HEK293 (cell line): ENCODE measurements at regions not wholly inside any gene's neighbourhood (a gene's known extent, or its start where the extent isn't known, plus 50 kb on each side); places are given as distances from the start of the nearest gene placed in this dataset.

Experiments
- CTCF ChIA-PET: fragments of 350-600 bp; formaldehyde crosslinking; extraction: SDS; loops from one replicate; lab custom pipeline; 2021; ENCODE audit warnings: antibody characterized with exemption; lab: Yijun Ruan, JAX
- POLR2A ChIA-PET: fragments of 300-600 bp; formaldehyde crosslinking; extraction: SDS; loops from one replicate; lab custom pipeline; 2020; ENCODE audit warnings: antibody characterized with exemption, inconsistent platforms; lab: Yijun Ruan, JAX
- H3K27ac ChIP-seq: fragments of 200-500 bp; sonication (Bioruptor generic); 2 replicates; pipeline ENCODE4 v1.5.1; 2014; ENCODE audit warnings: low read depth, low read length, control low read depth, inconsistent platforms; ENCODE audit errors: extremely low read depth
- H3K36me3 ChIP-seq, 2 experiments: fragments of 200-500 bp in 1 of 2; sonication (Bioruptor generic) in 1 of 2; 1 replicate in 1 of 2; 2 replicates in 1 of 2; pipeline ENCODE4 v1.5.1; 2014 to 2017; ENCODE audit warnings: inconsistent platforms in 2 of 2, low read length in 2 of 2; ENCODE audit not compliant: control insufficient read depth in 2 of 2, insufficient read depth in 1 of 2
- H3K4me1 ChIP-seq: fragments of 200-500 bp; sonication (Bioruptor generic); 2 replicates; pipeline ENCODE4 v1.5.1; 2014; ENCODE audit warnings: mild to moderate bottlenecking, low read length, inconsistent platforms; ENCODE audit not compliant: control insufficient read depth, insufficient read depth
- H3K4me3 ChIP-seq: 2 replicates; pipeline ENCODE4 v1.5.1; 2011; ENCODE audit warnings: low read depth, mild to moderate bottlenecking, control low read depth, low read length, moderate library complexity
- H3K9me3 ChIP-seq: fragments of 200-500 bp; sonication (Bioruptor generic); 2 replicates; pipeline ENCODE4 v1.5.1; 2014; ENCODE audit warnings: low read depth, low read length, inconsistent platforms; ENCODE audit not compliant: control insufficient read depth, insufficient read depth
- KLF10 ChIP-seq: fragments of 450-650 bp; IDR thresholded peaks from 2 replicates; pipeline ENCODE4 v1.5.1; 2018; ENCODE audit warnings: missing biosample characterization, mild to moderate bottlenecking, missing genetic modification characterization
- MEIS1 ChIP-seq: sonication (generic); formaldehyde crosslinking; IDR thresholded peaks from 2 replicates; pipeline ENCODE4 v1.8.1; 2022; ENCODE audit warnings: missing genetic modification reagents, mild to moderate bottlenecking, borderline replicate concordance
- MYNN ChIP-seq: fragments of 450-650 bp; formaldehyde crosslinking; IDR thresholded peaks from 2 replicates; pipeline ENCODE4 v1.5.1; 2016; ENCODE audit warnings: missing biosample characterization, missing genetic modification characterization, borderline replicate concordance
- REPIN1 ChIP-seq: fragments of 450-650 bp; formaldehyde crosslinking; IDR thresholded peaks from 2 replicates; pipeline ENCODE4 v1.5.1; 2017; ENCODE audit warnings: missing biosample characterization, missing genetic modification characterization, low read depth
- SP3 ChIP-seq: fragments of 450-650 bp; formaldehyde crosslinking; IDR thresholded peaks from 2 replicates; pipeline ENCODE4 v1.5.1; 2016; ENCODE audit warnings: missing biosample characterization, missing genetic modification characterization
- TRIM28 ChIP-seq: IDR thresholded peaks from 2 replicates; pipeline ENCODE4 v1.6.1; 2011; ENCODE audit warnings: low read length, control low read depth, borderline replicate concordance
- ZBTB48 ChIP-seq: fragments of 450-650 bp; formaldehyde crosslinking; IDR thresholded peaks from 2 replicates; pipeline ENCODE4 v1.5.1; 2016; ENCODE audit warnings: missing biosample characterization, missing genetic modification characterization
- ZFP69B ChIP-seq: fragments of 450-650 bp; formaldehyde crosslinking; IDR thresholded peaks from 2 replicates; pipeline ENCODE4 v1.5.1; 2016; ENCODE audit warnings: missing biosample characterization, missing genetic modification characterization
- ZNF10 ChIP-seq: fragments of 450-650 bp; formaldehyde crosslinking; IDR thresholded peaks from 2 replicates; pipeline ENCODE4 v1.5.1; 2017; ENCODE audit warnings: missing biosample characterization, missing genetic modification characterization
- ZNF132 ChIP-seq: fragments of 450-650 bp; formaldehyde crosslinking; IDR thresholded peaks from 2 replicates; pipeline ENCODE4 v1.5.1; 2017; ENCODE audit warnings: missing biosample characterization, missing genetic modification characterization, borderline replicate concordance
- ZNF146 ChIP-seq: fragments of 450-650 bp; formaldehyde crosslinking; IDR thresholded peaks from 2 replicates; pipeline ENCODE4 v1.5.1; 2016; ENCODE audit warnings: missing biosample characterization, missing genetic modification characterization
- ZNF157 ChIP-seq: fragments of 450-650 bp; formaldehyde crosslinking; IDR thresholded peaks from 2 replicates; pipeline ENCODE4 v1.5.1; 2016; ENCODE audit warnings: missing biosample characterization, missing genetic modification characterization
- ZNF302 ChIP-seq: fragments of 450-650 bp; formaldehyde crosslinking; IDR thresholded peaks from 2 replicates; pipeline ENCODE4 v1.5.1; 2016; ENCODE audit warnings: missing biosample characterization, missing genetic modification characterization, low read depth
- ZNF311 ChIP-seq: fragments of 450-650 bp; formaldehyde crosslinking; IDR thresholded peaks from 2 replicates; pipeline ENCODE4 v1.5.1; 2017; ENCODE audit warnings: missing biosample characterization, missing genetic modification characterization, borderline replicate concordance
- ZNF350 ChIP-seq: fragments of 450-650 bp; formaldehyde crosslinking; IDR thresholded peaks from 2 replicates; pipeline ENCODE4 v1.5.0; 2017; ENCODE audit warnings: missing biosample characterization, mild to moderate bottlenecking, missing genetic modification characterization
- ZNF37A ChIP-seq: fragments of 450-650 bp; IDR thresholded peaks from 2 replicates; pipeline ENCODE4 v1.5.1; 2018; ENCODE audit warnings: missing biosample characterization, missing genetic modification characterization
- ZNF394 ChIP-seq: fragments of 450-650 bp; formaldehyde crosslinking; IDR thresholded peaks from 2 replicates; pipeline ENCODE4 v1.5.1; 2016; ENCODE audit warnings: missing biosample characterization, missing genetic modification characterization, mild to moderate bottlenecking, moderate library complexity, borderline replicate concordance
- ZNF501 ChIP-seq: fragments of 450-650 bp; formaldehyde crosslinking; IDR thresholded peaks from 2 replicates; pipeline ENCODE4 v1.5.1; 2016; ENCODE audit warnings: missing biosample characterization, missing genetic modification characterization
- ZNF549 ChIP-seq: fragments of 450-650 bp; IDR thresholded peaks from 2 replicates; pipeline ENCODE4 v1.5.1; 2018; ENCODE audit warnings: missing biosample characterization, missing genetic modification characterization, mild to moderate bottlenecking, inconsistent platforms, moderate library complexity
- ZNF555 ChIP-seq: fragments of 450-650 bp; formaldehyde crosslinking; conservative IDR thresholded peaks from 2 replicates; pipeline ENCODE4 v1.5.1; 2017; ENCODE audit warnings: missing biosample characterization, mild to moderate bottlenecking, missing genetic modification characterization, inconsistent platforms
- ZNF585B ChIP-seq: fragments of 450-650 bp; formaldehyde crosslinking; IDR thresholded peaks from 2 replicates; pipeline ENCODE4 v1.5.1; 2016; ENCODE audit warnings: missing biosample characterization, missing genetic modification characterization
- ZNF639 ChIP-seq: fragments of 450-650 bp; formaldehyde crosslinking; IDR thresholded peaks from 2 replicates; pipeline ENCODE4 v1.5.1; 2016; ENCODE audit warnings: missing biosample characterization, missing genetic modification characterization
- ZNF747 ChIP-seq: fragments of 450-650 bp; formaldehyde crosslinking; IDR thresholded peaks from 2 replicates; pipeline ENCODE4 v1.5.1; 2016; ENCODE audit warnings: missing biosample characterization, missing genetic modification characterization
- ZSCAN30 ChIP-seq: fragments of 450-650 bp; IDR thresholded peaks from 2 replicates; pipeline ENCODE4 v1.5.1; 2018; ENCODE audit warnings: missing biosample characterization, mild to moderate bottlenecking, missing genetic modification characterization, moderate library complexity
- TF ChIP-seq, protein P1 (sequence below): fragments of 450-650 bp; formaldehyde crosslinking; IDR thresholded peaks from 2 replicates; pipeline ENCODE4 v1.5.1; 2016; ENCODE audit warnings: missing biosample characterization, missing genetic modification characterization

DNA sequence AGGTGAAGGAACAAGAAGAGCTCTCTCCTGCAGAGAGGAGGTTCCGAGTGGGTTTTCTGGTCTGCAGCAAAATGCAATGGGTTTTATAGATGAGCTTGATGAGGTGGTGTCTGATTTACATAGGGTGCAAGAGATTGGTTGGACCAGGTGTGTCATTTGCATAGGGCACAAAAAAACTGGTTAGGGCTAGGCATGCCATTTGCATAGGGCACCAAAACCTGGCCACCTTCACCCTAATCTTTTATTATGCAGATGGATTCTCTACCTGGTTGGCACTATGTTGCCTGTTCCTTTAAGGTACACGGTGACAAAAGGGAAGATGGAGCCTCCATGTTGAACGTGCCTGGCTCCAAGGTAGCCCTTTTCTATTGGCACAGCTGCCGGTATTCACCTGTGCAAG is 94.5 kb upstream of the PRKX start:
- H3K9me3 ChIP-seq, result no peaks in the 10 kb centered on the region
- TF ChIP-seq ZNF394 (tag by site-specific recombination), result no peak
- no peak for TF ChIP-seq ZNF157 (tag by site-specific recombination)
- no peak for TF ChIP-seq ZNF10
- no peak for TF ChIP-seq ZNF585B (tag by site-specific recombination)
- no peak for TF ChIP-seq SP3
- no peak for TF ChIP-seq ZSCAN30 (tag by site-specific recombination)
- TF ChIP-seq TRIM28, result no peak
- TF ChIP-seq ZNF302, result no peak
- no peak for TF ChIP-seq ZNF639 (tag by site-specific recombination)
- TF ChIP-seq ZNF549 (tag by site-specific recombination), result no peak
- TF ChIP-seq, all 188 proteins: peak for 0
- Histone ChIP-seq H3K27ac (no peak overlapping the region), H3K4me1 (no peaks in the 10 kb centered on the region), H3K4me3 (no peak overlapping the region), H3K36me3 (no peaks in the 10 kb centered on the region)
- POLR2A ChIA-PET, result no interaction called here
- CTCF ChIA-PET, result no interaction called here

GRCh38 chrX:3806630-3807029 is 93.2 kb upstream of the PRKX start:
- no peak overlapping the region for H3K27ac ChIP-seq
- TF ChIP-seq, protein P1, sequence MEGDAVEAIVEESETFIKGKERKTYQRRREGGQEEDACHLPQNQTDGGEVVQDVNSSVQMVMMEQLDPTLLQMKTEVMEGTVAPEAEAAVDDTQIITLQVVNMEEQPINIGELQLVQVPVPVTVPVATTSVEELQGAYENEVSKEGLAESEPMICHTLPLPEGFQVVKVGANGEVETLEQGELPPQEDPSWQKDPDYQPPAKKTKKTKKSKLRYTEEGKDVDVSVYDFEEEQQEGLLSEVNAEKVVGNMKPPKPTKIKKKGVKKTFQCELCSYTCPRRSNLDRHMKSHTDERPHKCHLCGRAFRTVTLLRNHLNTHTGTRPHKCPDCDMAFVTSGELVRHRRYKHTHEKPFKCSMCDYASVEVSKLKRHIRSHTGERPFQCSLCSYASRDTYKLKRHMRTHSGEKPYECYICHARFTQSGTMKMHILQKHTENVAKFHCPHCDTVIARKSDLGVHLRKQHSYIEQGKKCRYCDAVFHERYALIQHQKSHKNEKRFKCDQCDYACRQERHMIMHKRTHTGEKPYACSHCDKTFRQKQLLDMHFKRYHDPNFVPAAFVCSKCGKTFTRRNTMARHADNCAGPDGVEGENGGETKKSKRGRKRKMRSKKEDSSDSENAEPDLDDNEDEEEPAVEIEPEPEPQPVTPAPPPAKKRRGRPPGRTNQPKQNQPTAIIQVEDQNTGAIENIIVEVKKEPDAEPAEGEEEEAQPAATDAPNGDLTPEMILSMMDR (tag by site-specific recombination), result no peak
- TF ChIP-seq ZNF311 (no peak), ZBTB48 (no peak), ZNF350 (tag by site-specific recombination) (no peak), KLF10 (tag by site-specific recombination) (no peak), ZNF501 (tag by site-specific recombination) (no peak), REPIN1 (tag by site-specific recombination) (no peak), ZNF555 (tag by site-specific recombination) (no peak), ZFP69B (tag by site-specific recombination) (no peak), ZNF37A (no peak), MYNN (tag by site-specific recombination) (no peak), MEIS1 (no peak), ZNF132 (tag by site-specific recombination) (no peak)
- TF ChIP-seq, all 188 proteins: peak for 0
- ChIA-PET CTCF (no interaction called here), POLR2A (no interaction called here)
- Histone ChIP-seq H3K4me1 (no peaks in the 10 kb centered on the region), H3K9me3 (no peaks in the 10 kb centered on the region), H3K4me3 (no peak overlapping the region), H3K36me3 (no peaks in the 10 kb centered on the region)

GRCh38 chrX:3803713-3804112 is 90.3 kb upstream of the PRKX start:
- no peaks in the 10 kb centered on the region for H3K9me3 ChIP-seq
- no peaks in the 10 kb centered on the region for H3K36me3 ChIP-seq
- CTCF ChIA-PET, result no interaction called here
- no peak overlapping the region for H3K27ac ChIP-seq
- POLR2A ChIA-PET, result no interaction called here
- H3K4me1 ChIP-seq, result no peaks in the 10 kb centered on the region
- TF ChIP-seq ZNF747 (tag by site-specific recombination), result no peak
- no peak for TF ChIP-seq ZNF146 (tag by site-specific recombination)
- no peak overlapping the region for H3K4me3 ChIP-seq
